Stimulated activated CD4-positive, alpha-beta T cell treated with anti-CD3 and anti-CD28 coated beads, Interleukin-4, amount 100 ng/mL, for 24 hours (primary cell): ENCODE measurements at regions not wholly inside any gene's neighbourhood (a gene's known extent, or its start where the extent isn't known, plus 50 kb on each side); places are given as distances from the start of the nearest gene placed in this dataset.
"Not testable (repeated sequence)": the region's sequence is repeated elsewhere in the genome, so short reads cannot be mapped to it uniquely, and the experiment has no call there.

Experiments
- DNase-seq: peaks from one replicate; pipeline ENCODE4 v3.0.0-alpha.2; 2020

DNA sequence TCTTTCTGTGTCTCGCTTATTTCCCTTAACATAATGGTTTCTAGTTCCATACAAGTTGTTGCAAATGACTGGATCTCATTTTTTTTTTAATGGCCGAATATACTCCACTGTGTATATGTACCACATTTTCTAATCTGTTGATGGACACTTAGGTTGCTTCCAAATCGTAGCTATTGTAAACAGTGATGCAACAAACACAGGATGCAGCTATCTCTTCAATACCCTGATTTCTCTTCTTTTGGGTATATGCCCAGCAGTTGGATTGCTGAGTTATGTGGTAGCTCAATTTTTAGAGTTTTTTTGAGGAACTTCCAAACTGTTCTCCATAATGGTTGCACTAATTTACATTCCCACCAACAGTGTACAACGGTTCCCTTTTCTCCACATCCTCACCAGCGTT lies 100.4 kb upstream of the CHORDC1 start:
- no peak for DNase-seq

- DNase-seq: no peak
Measured at GRCh38 chr11:90321018-90321417, 98.2 kb upstream of the CHORDC1 start.

GRCh38 chr11:90318651-90319050 lies 95.8 kb upstream of the CHORDC1 start:
- no peak for DNase-seq

GRCh38 chr11:90310210-90310609 lies 87.4 kb upstream of the CHORDC1 start:
- DNase-seq: no peak

DNA sequence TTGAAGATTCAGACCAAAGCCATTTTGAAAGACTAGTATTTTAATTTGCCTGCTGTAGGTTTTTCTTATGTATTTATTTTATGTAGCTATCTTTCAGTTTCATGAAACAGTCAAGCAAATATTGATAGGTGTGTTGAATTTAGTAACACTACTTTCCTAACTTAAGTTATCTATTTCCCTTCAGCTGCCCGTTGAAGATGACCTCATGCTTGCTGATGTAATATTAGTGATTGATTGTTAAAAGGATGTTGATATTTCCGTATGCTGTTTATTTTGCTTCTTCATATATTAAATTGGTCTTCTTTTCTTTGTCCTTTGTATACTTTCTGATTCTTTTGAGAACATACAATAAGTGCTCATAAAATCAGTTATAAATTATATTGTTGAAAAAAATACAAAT lies 86.8 kb upstream of the CHORDC1 start:
- DNase-seq: no peak

DNA sequence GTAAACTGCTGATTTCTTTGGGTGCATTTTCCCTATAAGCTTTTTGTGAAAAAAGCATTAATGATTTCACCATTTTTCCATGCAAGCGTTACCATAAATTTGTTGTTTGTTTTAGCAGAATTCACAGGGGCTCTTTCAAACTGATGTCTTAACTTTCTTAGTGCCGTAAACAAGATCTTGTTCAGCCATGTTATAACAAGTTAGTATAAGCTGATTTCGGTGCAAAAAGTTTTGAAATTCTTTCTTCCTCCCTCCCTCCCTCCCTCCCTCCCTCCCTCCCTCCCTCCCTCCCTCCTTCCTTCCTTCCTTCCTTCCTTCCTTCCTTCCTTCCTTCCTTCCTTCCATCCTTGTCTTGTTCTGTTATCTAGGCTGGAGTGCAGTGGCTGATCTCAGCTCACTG lies 71.7 kb upstream of the CHORDC1 start:
- no peak for DNase-seq

GRCh38 chr11:90294091-90294490 lies 71.2 kb upstream of the CHORDC1 start:
- DNase-seq: no peak

- no peak for DNase-seq
Measured at GRCh38 chr11:90288212-90288821, 65.5 kb upstream of the CHORDC1 start.

DNA sequence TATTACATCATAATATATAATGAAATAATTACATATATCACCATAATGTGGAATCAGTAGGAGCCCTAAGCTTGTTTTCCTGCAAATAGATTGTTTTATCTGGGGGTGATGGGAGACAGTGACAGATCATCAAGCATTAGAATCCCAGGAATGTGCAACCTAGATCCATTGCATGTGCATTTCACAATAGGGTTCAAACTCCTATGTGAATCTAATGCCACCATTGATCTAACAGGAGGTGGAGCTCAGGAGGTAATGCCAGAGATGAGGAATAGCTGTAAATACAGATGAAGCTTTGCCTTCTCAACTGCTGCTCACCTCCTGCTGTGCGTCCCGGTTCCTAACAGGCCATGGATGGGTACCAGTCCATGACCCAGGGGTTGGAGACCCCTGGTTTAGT lies 63.8 kb upstream of the CHORDC1 start:
- no peak for DNase-seq

DNA sequence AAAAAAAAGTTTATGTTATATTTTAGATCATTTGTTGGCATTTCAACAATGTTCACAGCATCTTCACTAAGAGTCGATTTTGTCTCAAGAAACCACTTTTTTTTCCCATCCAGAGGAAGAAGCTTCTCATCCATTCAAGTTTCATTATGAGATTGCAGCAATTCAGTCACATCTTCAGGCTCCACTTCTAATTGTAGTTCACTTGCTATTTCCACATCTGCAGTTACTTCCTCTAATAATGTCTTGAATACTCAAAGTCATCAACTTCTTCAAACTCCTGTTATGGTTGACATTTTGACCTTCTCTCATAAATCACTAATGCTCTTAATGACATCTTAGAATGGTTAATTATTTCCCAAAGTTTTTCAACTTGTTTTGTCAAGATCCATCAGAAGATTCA lies 61.3 kb upstream of the CHORDC1 start:
- no peak for DNase-seq

- DNase-seq: not testable (repeated sequence)
Measured at GRCh38 chr11:90282551-90283071, 59.8 kb upstream of the CHORDC1 start.

DNA sequence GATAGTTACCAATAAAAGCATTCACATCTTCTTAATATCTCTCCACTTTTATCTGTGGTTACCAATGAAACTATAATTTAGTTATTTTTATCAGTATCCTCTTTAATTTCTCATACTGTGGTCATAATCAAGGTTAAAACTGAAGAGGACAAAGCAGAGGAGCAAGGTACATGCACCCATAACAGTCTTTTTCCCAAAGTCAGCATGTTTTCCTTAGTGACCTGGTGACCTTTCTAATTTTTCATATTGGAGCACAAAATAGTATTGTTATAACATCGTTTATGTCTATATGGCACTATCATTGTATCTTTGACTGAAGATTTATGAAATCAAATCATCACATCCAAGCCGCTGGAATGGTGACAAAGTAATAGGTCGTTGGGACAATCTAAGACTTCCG lies 51.5 kb upstream of the CHORDC1 start:
- DNase-seq: no peak
